ENCODE measurements at regions not wholly inside any gene's neighbourhood (a gene's known extent, or its start where the extent isn't known, plus 50 kb on each side); places are given as distances from the start of the nearest gene placed in this dataset.

DNA sequence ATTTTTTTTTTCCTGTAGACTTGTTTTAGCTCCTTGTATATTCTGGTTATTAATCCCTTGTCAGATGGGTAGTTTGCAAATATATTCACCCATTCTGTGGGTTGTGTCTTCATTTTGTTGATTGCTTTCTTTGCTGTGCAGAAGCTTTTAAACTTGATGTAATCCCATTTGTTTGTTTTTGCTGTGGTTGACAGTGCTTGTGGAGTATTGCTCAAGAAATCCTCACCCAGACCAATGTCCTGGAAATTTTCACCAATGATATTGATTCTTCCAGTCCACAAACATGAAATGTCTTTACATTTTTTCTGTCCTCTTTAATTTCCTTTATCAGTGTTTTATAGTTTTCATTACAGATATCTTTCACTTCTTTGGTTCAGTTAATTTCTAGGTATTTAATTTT, 55.6 kb upstream of the MRGPRX1 start:
- Mint-ChIP-seq H3K27ac (no peak overlapping the region), H3K4me1 (no peaks in the 10 kb centered on the region), H3K27me3 (peaks cover 4 to 31% (median 7%) of the 10 kb centered on the region in 5 donors), H3K4me3 (no peak overlapping the region), H3K9me3 (peaks cover 12 to 54% (median 28%) of the 10 kb centered on the region in 9 donors), H3K36me3 (peaks cover 0 to 24% (median 1%) of the 10 kb centered on the region in 3 donors)
- DNase-seq (no peak), ATAC-seq (no peak)
- POLR2A ChIA-PET = no interaction called here
